Right hindlimb (tissue), 1 donor: ENCODE measurements at regions not wholly inside any gene's neighbourhood (a gene's known extent, or its start where the extent isn't known, plus 50 kb on each side); places are given as distances from the start of the nearest gene placed in this dataset.
"Not testable (repeated sequence)": the region's sequence is repeated elsewhere in the genome, so short reads cannot be mapped to it uniquely, and the experiment has no call there.

Experiments used
- DNase-seq: peaks from one replicate; pipeline ENCODE4 v3.0.0-alpha.2; 2018

DNA sequence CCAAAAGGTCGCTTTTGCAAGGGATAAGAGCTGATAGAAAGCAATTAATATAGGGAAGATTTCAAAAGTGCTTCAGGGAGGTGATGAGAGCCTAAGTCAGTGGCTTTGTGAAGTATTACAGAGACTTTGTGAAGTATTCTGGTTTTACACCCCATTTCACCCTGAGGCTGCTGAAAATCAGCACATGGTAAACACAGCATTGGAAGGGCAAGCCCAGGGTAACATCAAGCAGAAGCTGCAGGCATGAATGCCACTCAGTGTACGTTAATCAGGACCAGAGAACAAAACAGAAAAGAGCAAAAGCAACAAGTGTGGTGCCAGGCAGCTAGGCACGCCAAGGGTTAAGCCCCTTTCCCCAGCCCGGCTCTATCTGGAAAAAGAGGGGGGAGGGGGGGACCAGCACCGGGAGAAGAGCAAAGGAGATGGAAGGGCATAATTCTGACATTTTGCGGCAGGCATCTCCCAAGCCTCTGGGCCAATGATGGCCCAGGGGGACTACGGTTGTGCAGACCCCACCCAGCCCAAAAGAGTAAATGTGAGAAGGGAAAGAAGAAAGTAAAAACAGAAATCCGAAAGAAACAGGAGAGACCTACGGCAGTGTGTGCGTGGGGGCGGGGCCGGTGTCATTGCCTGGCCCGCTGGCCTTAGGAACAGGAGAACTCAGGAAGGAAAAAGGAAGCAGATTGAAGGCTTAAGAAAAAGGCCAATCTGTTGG is 58.9 kb downstream of the DHRS2 start:
- DNase-seq: peak; percentile 55

DNA sequence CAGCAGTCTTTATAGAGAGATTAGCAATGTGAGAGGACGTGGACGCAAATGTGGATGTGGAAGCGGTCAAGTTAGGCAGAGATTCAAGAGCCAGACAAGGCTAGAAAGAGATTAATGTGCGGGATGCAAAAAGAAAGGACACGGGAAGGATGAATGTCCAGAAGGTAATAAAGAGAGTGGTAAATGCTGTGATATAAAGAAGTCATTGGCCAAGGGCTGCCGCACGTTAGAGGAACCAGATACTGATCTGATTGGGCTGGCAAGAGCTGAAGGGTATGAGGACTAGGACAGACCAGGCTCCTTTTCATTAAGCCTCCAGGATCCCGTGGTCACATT is 59.5 kb downstream of the DHRS2 start:
- no peak for DNase-seq

GRCh38 chr14:23696701-23697239 is 60.6 kb downstream of the DHRS2 start:
- peak; percentile 31 for DNase-seq

DNA sequence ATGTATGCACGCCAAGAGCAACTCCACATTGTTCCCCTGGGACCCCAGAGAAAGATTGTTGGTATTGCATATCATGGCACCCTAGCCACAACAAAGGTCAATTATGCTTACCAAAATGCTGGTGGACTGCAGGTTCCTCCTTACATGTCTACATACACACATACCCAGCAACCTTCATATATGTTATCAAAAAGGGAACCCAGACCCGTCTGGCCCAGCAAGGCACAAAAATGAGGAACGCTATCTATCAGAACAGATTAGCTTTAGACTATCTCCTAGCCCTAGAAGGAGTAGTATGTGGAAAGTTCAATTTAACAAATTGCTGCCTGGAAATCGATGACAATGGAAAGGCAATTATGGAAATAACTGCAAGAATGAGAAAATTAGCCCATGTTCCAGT is 61.5 kb downstream of the DHRS2 start:
- DNase-seq: no peak

DNA sequence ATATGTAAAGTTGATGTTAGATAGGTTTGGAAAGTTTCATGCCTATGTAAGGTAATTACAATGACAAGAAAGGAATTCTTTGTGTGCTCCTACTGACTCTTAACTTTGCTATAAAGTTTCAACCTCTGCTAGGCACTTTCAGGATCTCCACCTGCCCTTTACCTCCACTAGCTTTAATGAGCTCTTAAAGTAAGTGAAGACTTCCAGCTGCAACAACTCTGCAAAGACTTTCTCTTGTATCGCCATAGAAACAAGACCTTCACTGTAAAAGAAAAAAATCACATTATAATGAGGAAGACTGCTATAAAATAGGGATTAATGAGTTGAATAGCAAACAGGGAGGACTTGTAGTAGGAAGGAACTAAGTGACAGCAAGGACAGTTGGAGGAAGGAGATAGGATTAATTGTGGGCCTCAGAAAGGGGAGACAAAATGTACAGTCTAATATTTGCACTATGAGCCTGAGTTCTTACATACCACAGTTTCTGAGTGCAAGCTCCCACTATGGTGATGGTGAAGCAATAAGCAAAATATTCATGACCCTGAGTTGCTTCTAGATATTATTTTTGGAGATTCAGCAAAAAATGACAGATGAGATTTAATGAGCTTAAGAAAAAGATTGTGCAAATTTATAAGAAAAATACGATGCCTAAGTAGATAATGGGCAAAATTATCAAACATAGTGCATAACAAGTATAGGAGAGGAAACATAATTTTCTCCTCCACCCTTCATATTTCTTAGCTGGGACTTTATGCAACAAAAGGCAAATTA is 66.7 kb downstream of the DHRS2 start:
- no peak for DNase-seq

DNA sequence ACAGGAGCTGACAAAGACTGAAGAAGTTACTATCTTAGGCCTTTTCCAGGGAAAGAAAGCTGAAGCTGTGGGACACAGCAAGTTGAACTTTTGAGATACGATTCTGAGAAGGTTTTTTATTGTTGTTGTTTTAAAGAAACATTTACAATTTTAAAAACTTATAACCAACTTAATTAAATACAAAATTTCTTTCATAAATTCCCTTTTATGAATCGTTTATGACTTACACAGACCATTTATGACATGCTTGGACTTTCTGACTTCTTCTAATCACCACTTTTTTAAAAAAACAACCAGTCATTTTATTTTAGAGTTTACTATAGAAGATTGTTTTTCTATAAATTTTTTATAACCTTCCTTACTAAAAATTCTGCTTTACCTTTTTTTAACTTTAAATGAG is 68.7 kb downstream of the DHRS2 start:
- DNase-seq: no peak

- no peak for DNase-seq
Measured at GRCh38 chr14:23707415-23707814, 71.3 kb downstream of the DHRS2 start.

GRCh38 chr14:23708343-23708742 is 72.2 kb downstream of the DHRS2 start:
- no peak for DNase-seq

- DNase-seq: no peak
Measured at GRCh38 chr14:23709923-23710322, 73.8 kb downstream of the DHRS2 start.

- DNase-seq: no peak
Measured at GRCh38 chr14:23712287-23712686, 76.1 kb downstream of the DHRS2 start.

DNA sequence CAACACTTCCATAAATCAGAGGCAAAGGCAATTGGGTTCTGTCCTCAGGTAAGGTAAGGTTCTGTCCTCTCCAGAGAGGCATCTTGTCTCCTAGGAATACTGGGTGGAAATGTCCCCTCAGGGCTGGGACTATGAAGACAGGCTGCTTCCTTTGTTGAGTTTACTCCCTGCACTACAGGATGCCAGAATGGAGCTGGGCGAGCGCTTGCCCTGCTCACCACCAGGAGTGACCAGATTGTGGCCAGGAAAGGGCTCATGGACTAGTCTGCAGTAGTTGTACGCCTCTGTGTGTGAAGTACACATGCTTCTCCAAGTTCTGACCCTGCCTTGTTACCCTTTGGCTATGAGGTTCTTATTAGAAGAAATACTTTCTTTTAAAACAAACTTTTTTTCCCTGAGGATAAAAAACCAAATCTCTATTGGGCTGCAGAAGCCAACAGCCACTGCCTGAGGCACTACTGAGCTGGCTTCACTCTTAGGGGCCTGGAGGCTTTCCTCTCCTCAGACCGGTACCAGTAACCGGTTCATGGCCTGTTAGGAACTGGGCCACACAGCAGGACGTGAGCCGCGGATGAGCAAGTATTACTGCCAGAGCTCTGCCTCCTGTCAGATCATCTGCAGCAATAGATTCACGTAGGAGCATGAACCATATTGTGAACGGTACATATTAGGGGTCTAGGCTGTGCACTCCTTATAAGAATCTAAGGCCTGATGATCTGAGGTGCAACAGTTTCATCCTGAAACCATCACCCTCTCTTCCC is 83.2 kb downstream of the DHRS2 start:
- DNase-seq: no peak

DNA sequence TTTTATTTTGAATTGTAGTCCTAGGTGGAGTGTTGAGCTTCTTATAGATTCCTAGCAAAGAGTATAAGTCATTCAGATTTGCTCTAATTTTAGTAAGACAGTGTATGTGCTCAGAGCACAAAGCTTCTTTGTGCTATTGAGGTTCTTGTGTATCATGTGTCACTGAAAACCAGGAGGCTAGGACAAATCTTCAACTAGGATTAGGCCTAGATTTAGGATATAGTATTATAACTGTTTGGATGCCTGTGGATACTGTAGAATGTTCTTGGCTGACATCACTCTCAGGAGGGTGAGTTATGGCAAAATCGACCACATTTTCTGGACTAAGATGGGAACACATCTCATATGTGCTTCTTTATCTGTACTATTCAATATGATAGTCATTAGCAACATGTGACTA is 86.5 kb downstream of the DHRS2 start:
- no peak for DNase-seq

- DNase-seq: no peak
Measured at GRCh38 chr14:23723911-23724310, 87.7 kb downstream of the DHRS2 start.

DNA sequence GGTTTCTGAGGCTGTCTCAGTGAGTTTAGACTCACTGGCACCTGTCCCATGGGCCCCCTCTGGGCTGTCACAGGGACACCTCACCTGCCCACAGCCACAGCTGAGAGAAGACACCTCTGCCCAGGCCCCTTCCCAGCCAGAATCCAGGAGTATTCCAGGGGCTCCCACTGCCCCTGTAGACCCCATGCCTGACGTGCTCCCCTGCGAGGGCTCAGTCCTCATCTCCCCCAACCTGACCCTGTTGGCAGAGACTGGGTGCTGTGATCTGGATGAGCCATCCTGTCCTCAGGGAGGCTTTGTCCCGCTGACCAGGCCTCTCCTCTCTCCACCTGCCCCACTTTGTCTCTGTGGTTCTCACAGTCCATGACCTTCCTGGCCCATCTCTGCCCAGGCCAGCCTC is 89.4 kb downstream of the DHRS2 start:
- no peak for DNase-seq

- DNase-seq: no peak
Measured at GRCh38 chr14:23725980-23726710, 90.0 kb downstream of the DHRS2 start.

DNA sequence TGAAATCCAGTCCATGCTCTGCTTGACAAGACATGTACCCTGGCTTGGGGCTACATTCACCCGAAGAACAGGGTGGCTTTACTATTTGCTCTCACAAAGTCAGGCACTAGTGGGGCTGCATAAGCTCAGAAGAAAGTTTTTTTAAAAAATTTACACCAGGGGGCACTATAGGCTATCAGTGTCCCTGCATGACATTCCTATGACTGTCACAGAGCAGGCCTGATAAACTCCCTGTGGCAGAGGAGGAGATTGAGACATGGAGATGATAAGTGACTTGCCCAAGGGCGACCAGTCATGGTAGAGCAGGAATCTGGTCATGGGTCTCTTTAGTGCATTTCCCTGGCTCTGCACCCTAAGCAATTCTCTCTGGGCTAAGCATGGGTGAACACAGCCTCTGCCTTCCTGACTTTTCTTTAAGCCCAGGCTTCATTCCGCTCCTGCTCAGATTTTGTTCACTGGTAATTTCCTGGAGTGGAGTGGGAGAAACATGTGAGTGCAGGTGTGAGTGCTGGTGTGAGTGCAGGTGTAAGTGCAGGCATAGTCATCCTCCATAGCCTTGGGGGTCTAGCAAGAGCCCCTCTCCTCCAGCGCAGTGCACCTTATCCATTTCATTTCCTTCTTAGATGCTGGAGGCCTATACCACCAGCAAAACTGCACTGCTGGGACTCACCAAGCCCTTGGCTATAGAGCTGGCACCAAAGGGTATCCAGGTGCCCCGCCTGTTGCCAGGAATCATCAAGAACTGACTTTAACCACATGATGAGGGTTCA is 91.6 kb downstream of the DHRS2 start:
- no peak for DNase-seq

GRCh38 chr14:23728791-23729190 is 92.6 kb downstream of the DHRS2 start:
- no peak for DNase-seq

DNA sequence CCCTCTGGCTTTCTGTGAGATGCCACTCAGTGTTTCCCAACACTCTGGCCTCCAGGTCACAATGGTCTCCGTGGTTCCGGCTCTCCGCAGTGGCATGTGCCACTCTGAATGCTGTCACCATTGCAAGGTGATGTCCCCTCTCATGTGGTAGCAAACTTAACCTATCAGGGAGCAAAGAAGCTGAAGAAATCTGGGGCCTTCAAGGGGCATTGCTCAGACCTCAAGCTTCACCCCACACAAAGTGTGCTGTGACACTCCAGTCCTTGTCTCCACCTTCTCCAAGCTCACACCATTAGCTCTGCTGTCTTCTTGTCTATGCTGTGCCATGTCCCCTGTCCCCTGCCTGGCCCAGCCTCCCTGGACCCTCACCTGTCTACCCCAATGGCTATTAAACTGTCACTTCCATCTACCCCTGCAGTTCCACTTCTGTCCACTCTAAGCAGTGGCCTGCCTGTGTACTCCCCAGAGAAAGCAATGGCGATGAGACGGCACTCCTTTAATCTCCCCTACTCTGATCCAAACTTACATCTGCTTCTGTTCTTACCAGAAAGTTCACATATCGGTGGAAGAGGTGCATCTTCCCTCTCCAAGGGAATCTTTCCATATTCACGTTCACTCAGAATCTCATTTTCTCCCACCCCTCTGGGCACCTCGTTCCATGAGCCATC is 93.7 kb downstream of the DHRS2 start:
- DNase-seq: no peak

- DNase-seq: no peak
Measured at GRCh38 chr14:23735394-23735793, 99.2 kb downstream of the DHRS2 start.

DNA sequence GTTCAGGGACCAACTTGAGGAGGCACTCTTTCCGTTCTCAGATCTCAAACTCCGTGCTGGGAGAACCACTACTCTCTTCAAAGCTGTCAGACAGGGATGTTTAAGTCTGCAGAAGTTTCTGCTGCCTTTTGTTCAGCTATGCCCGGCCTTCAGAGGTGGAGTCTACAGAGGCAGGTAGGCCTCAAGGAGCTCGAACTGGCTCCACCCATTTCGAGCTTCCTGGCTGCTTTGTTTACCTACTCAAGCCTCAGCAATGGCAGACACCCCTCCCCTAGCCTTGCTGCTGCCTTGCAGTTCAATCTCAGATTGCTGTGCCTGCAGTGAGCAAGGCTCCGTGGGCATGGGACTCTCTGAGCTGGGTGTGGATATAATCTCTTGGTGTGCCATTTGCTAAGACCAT is 108.2 kb downstream of the DHRS2 start:
- DNase-seq: not testable (repeated sequence)

DNA sequence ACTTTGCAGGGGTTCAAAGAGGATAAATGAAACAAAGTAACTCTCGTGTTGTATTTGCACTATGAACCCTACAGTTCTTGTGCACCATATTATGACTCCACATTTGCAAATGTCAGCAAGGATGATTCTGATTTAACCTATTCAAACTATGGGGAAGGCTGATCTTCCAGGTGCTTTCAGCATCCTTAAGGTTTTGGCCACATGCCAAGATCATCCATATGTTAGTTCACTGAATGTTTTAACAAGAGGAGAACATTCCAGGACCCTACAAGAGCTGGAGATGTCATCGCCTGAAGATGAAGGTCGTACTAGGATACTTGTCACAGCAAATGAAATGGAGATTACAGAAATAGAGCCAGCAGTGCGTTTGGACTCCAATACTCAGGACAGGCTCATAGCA is 114.2 kb downstream of the DHRS2 start:
- no peak for DNase-seq

- no peak for DNase-seq
Measured at GRCh38 chr14:23751616-23752015, 115.5 kb downstream of the DHRS2 start.
